ENCODE measurements at regions not wholly inside any gene's neighbourhood (a gene's known extent, or its start where the extent isn't known, plus 50 kb on each side); places are given as distances from the start of the nearest gene placed in this dataset.
"Not testable (repeated sequence)": the region's sequence is repeated elsewhere in the genome, so short reads cannot be mapped to it uniquely, and the experiment has no call there.

DNA sequence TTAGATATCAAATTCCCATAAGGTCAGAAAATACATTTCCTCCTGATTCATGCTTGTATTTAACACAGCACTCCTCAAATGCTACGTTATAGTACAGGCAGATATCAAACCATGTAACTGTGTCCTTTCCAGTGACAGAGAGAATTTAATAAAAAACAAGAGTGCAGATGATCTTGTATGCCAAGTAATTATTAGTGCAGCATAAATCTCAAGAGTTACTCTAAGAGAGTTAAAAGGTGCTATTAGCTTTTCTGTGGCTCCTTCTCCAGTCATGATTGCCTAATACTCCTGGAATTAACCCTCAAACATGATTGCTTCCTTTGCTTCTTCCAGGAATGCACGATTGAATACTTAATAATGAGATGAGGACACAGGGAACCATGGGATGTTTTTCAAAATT, 413.0 kb upstream of the DPH6 start:
- POLR2A ChIA-PET (ENCODE audit: low non-redundant PET), result no interaction called here
- no peak overlapping the region for H3K27ac ChIP-seq
- TF ChIP-seq, protein P1, sequence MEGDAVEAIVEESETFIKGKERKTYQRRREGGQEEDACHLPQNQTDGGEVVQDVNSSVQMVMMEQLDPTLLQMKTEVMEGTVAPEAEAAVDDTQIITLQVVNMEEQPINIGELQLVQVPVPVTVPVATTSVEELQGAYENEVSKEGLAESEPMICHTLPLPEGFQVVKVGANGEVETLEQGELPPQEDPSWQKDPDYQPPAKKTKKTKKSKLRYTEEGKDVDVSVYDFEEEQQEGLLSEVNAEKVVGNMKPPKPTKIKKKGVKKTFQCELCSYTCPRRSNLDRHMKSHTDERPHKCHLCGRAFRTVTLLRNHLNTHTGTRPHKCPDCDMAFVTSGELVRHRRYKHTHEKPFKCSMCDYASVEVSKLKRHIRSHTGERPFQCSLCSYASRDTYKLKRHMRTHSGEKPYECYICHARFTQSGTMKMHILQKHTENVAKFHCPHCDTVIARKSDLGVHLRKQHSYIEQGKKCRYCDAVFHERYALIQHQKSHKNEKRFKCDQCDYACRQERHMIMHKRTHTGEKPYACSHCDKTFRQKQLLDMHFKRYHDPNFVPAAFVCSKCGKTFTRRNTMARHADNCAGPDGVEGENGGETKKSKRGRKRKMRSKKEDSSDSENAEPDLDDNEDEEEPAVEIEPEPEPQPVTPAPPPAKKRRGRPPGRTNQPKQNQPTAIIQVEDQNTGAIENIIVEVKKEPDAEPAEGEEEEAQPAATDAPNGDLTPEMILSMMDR (conservative IDR thresholded peaks at IDR 0.05; ENCODE audit: low read depth), result no peak
- DNase-seq (ENCODE audit: low spot score), result no peak
- CTCF ChIA-PET, result no interaction called here

DNA sequence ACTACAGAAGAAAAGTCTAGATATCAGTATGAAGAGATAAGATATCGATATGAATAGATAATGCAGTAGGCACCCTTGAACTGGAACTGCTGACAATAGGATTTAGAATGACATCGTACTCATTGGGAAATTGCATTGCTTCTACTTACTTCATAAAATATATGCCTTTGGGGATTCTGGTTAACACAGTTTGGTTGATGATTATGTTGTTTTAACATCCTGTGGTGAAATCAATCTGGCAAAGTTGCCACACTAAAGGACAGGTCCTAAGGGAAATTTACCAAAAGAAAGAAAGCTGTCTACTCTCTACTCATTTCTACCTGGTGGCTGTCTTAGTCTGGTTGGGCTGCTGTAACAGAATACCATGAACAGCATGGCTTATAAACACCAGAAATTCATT, 417.4 kb upstream of the DPH6 start:
- ChIA-PET CTCF (no interaction called here), POLR2A (ENCODE audit: low non-redundant PET) (no interaction called here)
- TF ChIP-seq, protein P1 (conservative IDR thresholded peaks at IDR 0.05; ENCODE audit: low read depth), result no peak
- no peak for DNase-seq (ENCODE audit: low spot score)
- no peak overlapping the region for H3K27ac ChIP-seq

DNA sequence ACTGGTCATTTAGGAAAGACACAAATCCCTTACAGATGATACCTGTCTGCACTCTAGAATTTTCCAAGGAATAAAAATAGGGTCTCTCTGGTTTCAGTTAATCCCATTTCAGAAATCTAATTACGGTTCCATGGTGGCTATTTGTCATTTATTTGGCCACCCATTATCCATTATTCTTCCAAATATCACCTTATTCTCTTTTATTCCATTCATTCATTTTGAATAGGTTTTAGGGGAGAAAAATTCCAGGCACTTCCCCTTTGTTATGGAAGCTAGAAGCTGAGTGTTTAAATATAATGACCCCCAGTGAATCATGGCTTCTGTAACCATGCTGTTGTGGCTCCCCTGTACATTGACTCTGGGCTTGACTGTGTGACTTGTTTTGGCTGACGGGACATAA, 420.8 kb upstream of the DPH6 start:
- TF ChIP-seq, protein P1 (conservative IDR thresholded peaks at IDR 0.05; ENCODE audit: low read depth), result no peak
- ChIA-PET POLR2A (ENCODE audit: low non-redundant PET) (no interaction called here), CTCF (no interaction called here)
- H3K27ac ChIP-seq, result no peak overlapping the region
- no peak for DNase-seq (ENCODE audit: low spot score)

DNA sequence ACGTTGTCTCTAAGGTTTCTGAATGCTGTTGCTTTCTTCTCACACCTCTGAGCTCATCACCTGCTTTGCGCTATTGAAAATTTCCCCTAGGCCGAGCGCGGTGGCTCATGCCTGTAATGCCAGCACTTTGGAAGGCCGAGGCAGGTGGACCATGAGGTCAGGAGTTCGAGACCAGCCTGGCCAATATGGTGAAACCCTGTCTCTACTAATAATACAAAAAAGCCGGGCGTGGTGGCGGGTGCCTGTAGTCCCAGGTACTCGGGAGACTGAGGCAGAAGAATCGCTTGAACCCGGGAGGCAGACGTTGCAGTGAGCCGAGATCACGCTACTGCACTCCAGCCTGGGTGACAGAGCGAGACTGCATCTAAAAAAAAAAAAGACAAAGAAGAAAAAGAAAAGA, 422.0 kb upstream of the DPH6 start:
- CTCF ChIA-PET; DNase-seq (ENCODE audit: low spot score); POLR2A ChIA-PET (ENCODE audit: low non-redundant PET); H3K27ac ChIP-seq: not testable (repeated sequence)

DNA sequence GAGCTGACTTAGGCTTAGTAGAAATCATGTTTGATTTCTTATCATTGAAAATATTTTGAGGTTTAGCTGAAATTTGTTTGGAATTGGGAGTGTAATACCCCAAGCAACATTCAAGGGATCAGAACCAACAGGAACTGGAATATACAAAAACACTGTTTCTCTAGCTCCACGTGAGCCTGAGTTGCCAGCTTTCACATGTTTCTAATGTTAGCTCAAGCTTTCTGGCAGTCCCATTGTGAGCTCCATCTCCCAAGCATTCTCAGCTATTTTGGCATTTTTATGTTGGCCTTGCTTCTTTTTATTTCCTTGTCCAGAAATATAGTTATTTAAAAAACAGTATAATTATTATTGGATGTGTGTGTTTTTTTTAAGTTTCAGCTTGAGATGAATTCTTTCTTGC, 427.1 kb upstream of the DPH6 start:
- TF ChIP-seq, protein P1 (conservative IDR thresholded peaks at IDR 0.05; ENCODE audit: low read depth), result no peak
- ChIA-PET POLR2A (ENCODE audit: low non-redundant PET) (no interaction called here), CTCF (interaction anchor here (0.6 to 0.9 kb wide), 2 partner anchors 62 to 1171 kb away, joined by 3 read pairs; no protein-coding TSS in a partner anchor)
- no peak for DNase-seq (ENCODE audit: low spot score)
- H3K27ac ChIP-seq, result no peak overlapping the region

DNA sequence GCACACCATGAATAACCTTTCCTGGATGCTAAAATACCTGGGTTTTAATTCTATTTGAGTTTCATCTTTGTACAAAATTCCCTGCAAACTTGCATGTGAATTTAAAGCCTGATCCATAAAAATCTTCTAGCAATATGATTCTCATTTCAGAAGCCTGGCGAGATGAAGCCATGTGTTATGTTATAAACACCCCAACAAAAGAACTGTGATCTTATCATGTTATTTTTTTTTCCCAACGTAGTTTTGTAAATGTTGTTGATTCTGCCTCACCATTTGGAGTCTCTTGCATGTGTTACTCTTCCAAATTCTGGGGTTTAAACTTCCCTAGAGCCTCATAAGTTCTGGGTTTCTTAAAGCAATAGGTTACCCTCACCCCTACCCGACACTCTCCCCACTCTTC, 428.1 kb upstream of the DPH6 start:
- ChIA-PET CTCF (no interaction called here), POLR2A (ENCODE audit: low non-redundant PET) (no interaction called here)
- TF ChIP-seq, protein P1 (conservative IDR thresholded peaks at IDR 0.05; ENCODE audit: low read depth), result no peak
- no peak for DNase-seq (ENCODE audit: low spot score)
- no peak overlapping the region for H3K27ac ChIP-seq

DNA sequence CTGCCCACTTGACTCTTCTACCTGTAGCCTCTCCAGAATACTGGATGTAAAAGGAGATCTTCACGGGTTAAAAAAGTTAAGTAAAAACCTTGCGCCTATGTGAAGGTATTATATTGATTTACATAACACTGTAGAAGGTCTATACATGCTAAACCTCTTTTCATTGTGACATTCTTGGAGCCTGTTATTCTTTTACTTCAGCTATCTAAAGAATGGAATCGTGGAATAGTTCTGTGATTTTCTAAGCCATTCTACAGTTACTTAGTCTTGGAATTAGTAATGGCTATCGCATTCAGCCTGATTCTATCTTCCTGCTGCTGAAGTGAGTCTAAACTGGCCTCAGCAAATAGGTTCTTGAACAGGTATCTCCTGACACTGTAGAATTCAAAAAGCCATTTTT, 430.0 kb upstream of the DPH6 start:
- POLR2A ChIA-PET (ENCODE audit: low non-redundant PET), result no interaction called here
- no peak for DNase-seq (ENCODE audit: low spot score)
- TF ChIP-seq, protein P1 (conservative IDR thresholded peaks at IDR 0.05; ENCODE audit: low read depth), result no peak
- H3K27ac ChIP-seq, result no peak overlapping the region
- CTCF ChIA-PET, result interaction anchor here (0.5 kb wide), 1 partner anchor 225 kb away, joined by 3 read pairs; no protein-coding TSS in a partner anchor
